GM23338 (cell line): ENCODE measurements at regions not wholly inside any gene's neighbourhood (a gene's known extent, or its start where the extent isn't known, plus 50 kb on each side); places are given as distances from the start of the nearest gene placed in this dataset.
A peak's percentile ranks its signal among the peaks of the same experiment; 100 is the strongest.

Source experiments
- ATAC-seq: fragments of 200-7000 bp; cut with Tn5 transposase; 3 replicates; pipeline ENCODE4 v1.9.1; 2020
- DNase-seq: peaks from one replicate; pipeline ENCODE4 v3.0.0-alpha.2; 2015; ENCODE audit warnings: low spot score
- H2AFZ ChIP-seq: fragments of 200-600 bp; sonication (generic); 2 replicates; pipeline ENCODE4 v1.8.0; 2016; ENCODE audit warnings: antibody characterized with exemption, mild to moderate bottlenecking, moderate library complexity
- H3F3A ChIP-seq: fragments of 200-600 bp; sonication (generic); replicated peaks from 2 replicates; pipeline ENCODE4 v1.8.0; 2017; ENCODE audit warnings: antibody characterized with exemption, mixed run types, low read depth
- H3K27ac ChIP-seq: fragments of 200-600 bp; sonication (generic); 2 replicates; pipeline ENCODE4 v1.6.1; 2016; ENCODE audit warnings: low read depth
- H3K27me3 ChIP-seq: fragments of 200-600 bp; sonication (generic); 2 replicates; pipeline ENCODE4 v1.8.0; 2016; ENCODE audit warnings: mild to moderate bottlenecking, mixed run types, moderate library complexity; ENCODE audit not compliant: insufficient read depth
- H3K36me3 ChIP-seq: fragments of 200-600 bp; sonication (generic); 2 replicates; pipeline ENCODE4 v1.8.0; 2016; ENCODE audit warnings: mild to moderate bottlenecking; ENCODE audit not compliant: insufficient read depth
- H3K4me1 ChIP-seq: fragments of 200-600 bp; sonication (generic); 2 replicates; pipeline ENCODE4 v1.8.0; 2016; ENCODE audit warnings: mild to moderate bottlenecking, moderate library complexity; ENCODE audit not compliant: insufficient read depth
- H3K4me2 ChIP-seq: fragments of 200-600 bp; sonication (generic); 2 replicates; pipeline ENCODE4 v1.7.1; 2017; ENCODE audit warnings: mixed run types
- H3K4me3 ChIP-seq: fragments of 200-600 bp; sonication (generic); 2 replicates; pipeline ENCODE4 v1.6.1; 2016; ENCODE audit warnings: mixed run types
- H3K79me2 ChIP-seq: fragments of 200-600 bp; sonication (generic); replicated peaks from 2 replicates; pipeline ENCODE4 v1.8.0; 2017; ENCODE audit warnings: mild to moderate bottlenecking; ENCODE audit not compliant: insufficient read depth
- H3K9me2 ChIP-seq: fragments of 200-600 bp; sonication (generic); 2 replicates; pipeline ENCODE4 v1.8.0; 2017; ENCODE audit not compliant: insufficient read depth
- H4K20me1 ChIP-seq: fragments of 200-600 bp; sonication (generic); replicated peaks from 2 replicates; pipeline ENCODE4 v1.8.0; 2017; ENCODE audit warnings: mild to moderate bottlenecking; ENCODE audit not compliant: insufficient read depth
- H3K27ac Mint-ChIP-seq: 2 replicates; pipeline ENCODE4 v1.8.0; 2020; ENCODE audit warnings: inconsistent platforms, mild to moderate bottlenecking, moderate library complexity, mixed read lengths
- H3K27me3 Mint-ChIP-seq: 3 replicates; pipeline ENCODE4 v1.8.0; 2022; ENCODE audit warnings: low read depth, mild to moderate bottlenecking, moderate library complexity, mixed read lengths, inconsistent platforms; ENCODE audit not compliant: insufficient read depth, poor library complexity
- H3K36me3 Mint-ChIP-seq: 3 replicates; pipeline ENCODE4 v1.8.0; 2021; ENCODE audit warnings: low read depth, mild to moderate bottlenecking, inconsistent platforms, moderate library complexity, mixed read lengths
- H3K4me1 Mint-ChIP-seq: 3 replicates; pipeline ENCODE4 v1.8.0; 2020; ENCODE audit warnings: mild to moderate bottlenecking, inconsistent platforms, mixed read lengths
- H3K4me3 Mint-ChIP-seq: 3 replicates; pipeline ENCODE4 v1.8.0; 2021; ENCODE audit warnings: moderate library complexity, mild to moderate bottlenecking, inconsistent platforms, mixed read lengths
- H3K9me3 Mint-ChIP-seq: 3 replicates; pipeline ENCODE4 v1.8.0; 2020; ENCODE audit warnings: moderate library complexity, mild to moderate bottlenecking, inconsistent platforms, mixed read lengths
- CREB1 ChIP-seq: fragments of 250-450 bp; sonication (Bioruptor Pico); IDR thresholded peaks from 2 replicates; pipeline ENCODE4 v1.5.0; 2020; ENCODE audit warnings: low read depth, mild to moderate bottlenecking, moderate library complexity
- EZH2phosphoT487 ChIP-seq: fragments of 200-600 bp; sonication (generic); IDR thresholded peaks from one replicate; pipeline ENCODE4 v1.8.1; 2018; ENCODE audit warnings: antibody characterized with exemption; ENCODE audit not compliant: unreplicated experiment
- NANOG ChIP-seq: IDR thresholded peaks from 2 replicates; pipeline ENCODE4 v1.6.1; 2016; ENCODE audit warnings: antibody characterized with exemption, borderline replicate concordance
- POLR2AphosphoS5 ChIP-seq: IDR thresholded peaks from 2 replicates; pipeline ENCODE4 v1.6.1; 2016; ENCODE audit warnings: antibody characterized with exemption, low read depth
- STAT1 ChIP-seq: IDR thresholded peaks from one replicate; pipeline ENCODE4 v1.6.1; 2016; ENCODE audit warnings: antibody characterized with exemption; ENCODE audit not compliant: unreplicated experiment
- ZNF114 ChIP-seq: fragments of 250-450 bp; sonication (Bioruptor Pico); IDR thresholded peaks from 2 replicates; pipeline ENCODE4 v1.5.0; 2020; ENCODE audit warnings: mild to moderate bottlenecking, moderate library complexity
- ZNF331 ChIP-seq: fragments of 250-450 bp; sonication (Bioruptor Pico); IDR thresholded peaks from 2 replicates; pipeline ENCODE4 v1.5.0; 2020; ENCODE audit warnings: low read depth, mild to moderate bottlenecking, moderate library complexity
- TF ChIP-seq, protein P1 (sequence below), 2 experiments: fragments of 200-600 bp in 1 of 2; sonication (generic) in 1 of 2; conservative IDR thresholded peaks; 2 replicates each; pipeline versions ENCODE4 v1.5.1 to v1.6.1; 2016 to 2017; ENCODE audit warnings: antibody characterized with exemption in 2 of 2, low read depth in 2 of 2, mild to moderate bottlenecking in 2 of 2, moderate library complexity in 1 of 2
- TF ChIP-seq, protein P2 (sequence below): IDR thresholded peaks from 2 replicates; pipeline ENCODE4 v1.6.1; 2016; ENCODE audit warnings: antibody characterized with exemption
- TF ChIP-seq, protein P3 (sequence below): fragments of 250-450 bp; sonication (Bioruptor Pico); IDR thresholded peaks from 2 replicates; pipeline ENCODE4 v1.5.0; 2020; ENCODE audit warnings: mild to moderate bottlenecking, moderate library complexity

DNA sequence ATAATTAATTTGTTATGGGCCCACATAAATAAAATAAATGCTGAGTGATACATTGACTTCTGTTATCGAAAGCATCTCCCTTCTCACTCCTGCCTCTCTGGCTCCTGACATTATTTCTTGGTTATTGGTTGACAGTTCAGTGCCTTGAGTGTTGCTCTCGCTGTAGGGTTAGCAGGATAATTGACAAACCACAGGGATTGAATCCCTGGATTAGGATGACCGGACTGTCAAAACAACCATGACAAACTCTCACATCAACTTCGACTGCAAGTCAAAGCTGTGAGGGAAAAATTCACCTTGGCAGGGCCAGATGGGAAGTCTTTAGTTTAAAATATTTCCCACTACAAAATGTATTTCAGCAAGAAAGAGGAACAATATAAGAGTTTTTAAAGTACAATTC lies 245.4 kb upstream of the TFAP2D start (continued):
- TF ChIP-seq ZNF114, result no peak
- TF ChIP-seq, protein P1, sequence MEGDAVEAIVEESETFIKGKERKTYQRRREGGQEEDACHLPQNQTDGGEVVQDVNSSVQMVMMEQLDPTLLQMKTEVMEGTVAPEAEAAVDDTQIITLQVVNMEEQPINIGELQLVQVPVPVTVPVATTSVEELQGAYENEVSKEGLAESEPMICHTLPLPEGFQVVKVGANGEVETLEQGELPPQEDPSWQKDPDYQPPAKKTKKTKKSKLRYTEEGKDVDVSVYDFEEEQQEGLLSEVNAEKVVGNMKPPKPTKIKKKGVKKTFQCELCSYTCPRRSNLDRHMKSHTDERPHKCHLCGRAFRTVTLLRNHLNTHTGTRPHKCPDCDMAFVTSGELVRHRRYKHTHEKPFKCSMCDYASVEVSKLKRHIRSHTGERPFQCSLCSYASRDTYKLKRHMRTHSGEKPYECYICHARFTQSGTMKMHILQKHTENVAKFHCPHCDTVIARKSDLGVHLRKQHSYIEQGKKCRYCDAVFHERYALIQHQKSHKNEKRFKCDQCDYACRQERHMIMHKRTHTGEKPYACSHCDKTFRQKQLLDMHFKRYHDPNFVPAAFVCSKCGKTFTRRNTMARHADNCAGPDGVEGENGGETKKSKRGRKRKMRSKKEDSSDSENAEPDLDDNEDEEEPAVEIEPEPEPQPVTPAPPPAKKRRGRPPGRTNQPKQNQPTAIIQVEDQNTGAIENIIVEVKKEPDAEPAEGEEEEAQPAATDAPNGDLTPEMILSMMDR (conservative IDR thresholded peaks at IDR 0.05; ENCODE audit: low read depth in 2 of 2), result no peak
- no peak for TF ChIP-seq NANOG
- TF ChIP-seq STAT1, result no peak
- TF ChIP-seq, protein P2, sequence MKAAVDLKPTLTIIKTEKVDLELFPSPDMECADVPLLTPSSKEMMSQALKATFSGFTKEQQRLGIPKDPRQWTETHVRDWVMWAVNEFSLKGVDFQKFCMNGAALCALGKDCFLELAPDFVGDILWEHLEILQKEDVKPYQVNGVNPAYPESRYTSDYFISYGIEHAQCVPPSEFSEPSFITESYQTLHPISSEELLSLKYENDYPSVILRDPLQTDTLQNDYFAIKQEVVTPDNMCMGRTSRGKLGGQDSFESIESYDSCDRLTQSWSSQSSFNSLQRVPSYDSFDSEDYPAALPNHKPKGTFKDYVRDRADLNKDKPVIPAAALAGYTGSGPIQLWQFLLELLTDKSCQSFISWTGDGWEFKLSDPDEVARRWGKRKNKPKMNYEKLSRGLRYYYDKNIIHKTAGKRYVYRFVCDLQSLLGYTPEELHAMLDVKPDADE, result no peak
- no peak for TF ChIP-seq POLR2AphosphoS5
- TF ChIP-seq CREB1, result no peak

DNA sequence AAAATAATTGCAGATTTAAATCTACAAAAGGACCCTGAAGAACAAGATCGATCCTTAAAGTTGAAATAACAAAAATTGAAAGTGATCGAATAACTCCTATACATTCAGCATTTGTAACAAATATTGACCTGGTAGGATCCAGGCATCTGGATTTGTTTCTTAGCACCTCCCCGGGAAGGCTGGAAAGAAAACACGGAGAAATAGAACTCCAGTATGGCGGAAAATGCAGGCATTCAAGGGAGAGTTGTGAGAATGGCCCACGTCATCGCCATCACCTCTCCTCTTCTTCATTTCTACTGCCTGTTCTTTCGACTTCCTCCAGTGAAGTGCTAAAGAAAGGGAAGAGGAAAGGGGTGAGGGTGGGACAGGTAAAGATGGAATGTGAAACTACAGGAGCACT lies 242.3 kb upstream of the TFAP2D start:
- DNase-seq (peak; percentile 40), ATAC-seq (no peak)
- Mint-ChIP-seq H3K27ac (no peak overlapping the region), H3K36me3 (no peaks in the 10 kb centered on the region; the same call in 2 of the 3 replicates), H3K4me1 (no peaks in the 10 kb centered on the region), H3K9me3 (no peaks in the 10 kb centered on the region), H3K27me3 (no peaks in the 10 kb centered on the region), H3K4me3 (no peak overlapping the region)
- Histone ChIP-seq H3K9me2 (no peaks in the 10 kb centered on the region), H3K27me3 (no peaks in the 10 kb centered on the region), H3K79me2 (no peaks in the 10 kb centered on the region), H3F3A (no peaks in the 10 kb centered on the region), H3K4me3 (no peak overlapping the region), H2AFZ (peak overlapping the region; percentile 58; the same call in 1 of the 2 replicates), H3K4me2 (no peak overlapping the region), H3K36me3 (no peaks in the 10 kb centered on the region), H3K4me1 (no peaks in the 10 kb centered on the region), H3K27ac (no peak overlapping the region), H4K20me1 (no peaks in the 10 kb centered on the region)
- no peak for TF ChIP-seq POLR2AphosphoS5

DNA sequence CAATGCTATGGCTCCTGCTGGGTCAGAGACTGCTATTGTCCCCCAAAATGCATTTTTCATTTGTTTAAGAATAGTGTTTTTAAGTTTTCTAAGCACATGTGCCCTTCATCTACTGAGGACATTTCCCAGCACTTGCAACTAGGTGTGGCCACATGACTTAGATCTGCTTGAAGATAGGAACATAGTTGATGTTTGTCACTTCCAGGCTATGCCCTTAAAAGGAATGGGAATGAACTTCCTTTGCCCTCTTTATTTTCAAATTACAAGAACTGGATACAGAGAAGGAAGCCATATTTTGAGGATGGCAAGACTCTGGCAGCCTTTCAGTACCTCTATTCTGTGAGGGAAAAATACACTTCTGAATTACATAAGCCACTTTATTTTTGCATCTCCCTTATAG lies 203.0 kb upstream of the TFAP2D start:
- DNase-seq (no peak), ATAC-seq (no peak)
- H3K36me3 ChIP-seq, result no peaks in the 10 kb centered on the region
- H3K4me1 Mint-ChIP-seq, result peaks cover 3% of the 10 kb centered on the region; the same call in 1 of the 3 replicates
- peak overlapping the region; percentile 56 for H2AFZ ChIP-seq
- H3K4me2 ChIP-seq, result no peak overlapping the region
- no peaks in the 10 kb centered on the region for H3K36me3 Mint-ChIP-seq
- no peaks in the 10 kb centered on the region for H3K79me2 ChIP-seq
- H3K4me3 ChIP-seq, result no peak overlapping the region
- no peaks in the 10 kb centered on the region for H4K20me1 ChIP-seq
- no peak overlapping the region for H3K27ac ChIP-seq
- H3F3A ChIP-seq, result no peaks in the 10 kb centered on the region
- no peaks in the 10 kb centered on the region for H3K27me3 Mint-ChIP-seq
- H3K27me3 ChIP-seq, result no peaks in the 10 kb centered on the region
- peak overlapping the region; percentile 44 for H3K27ac Mint-ChIP-seq
- H3K4me3 Mint-ChIP-seq, result no peak overlapping the region
- no peaks in the 10 kb centered on the region for H3K9me3 Mint-ChIP-seq
- no peaks in the 10 kb centered on the region for H3K9me2 ChIP-seq
- H3K4me1 ChIP-seq, result 0 out of 2 replicates have a peak, but pooled peaks cover 5% of the 10 kb centered on the region
- no peak for TF ChIP-seq NANOG
- no peak for TF ChIP-seq ZNF114
- TF ChIP-seq, protein P3, sequence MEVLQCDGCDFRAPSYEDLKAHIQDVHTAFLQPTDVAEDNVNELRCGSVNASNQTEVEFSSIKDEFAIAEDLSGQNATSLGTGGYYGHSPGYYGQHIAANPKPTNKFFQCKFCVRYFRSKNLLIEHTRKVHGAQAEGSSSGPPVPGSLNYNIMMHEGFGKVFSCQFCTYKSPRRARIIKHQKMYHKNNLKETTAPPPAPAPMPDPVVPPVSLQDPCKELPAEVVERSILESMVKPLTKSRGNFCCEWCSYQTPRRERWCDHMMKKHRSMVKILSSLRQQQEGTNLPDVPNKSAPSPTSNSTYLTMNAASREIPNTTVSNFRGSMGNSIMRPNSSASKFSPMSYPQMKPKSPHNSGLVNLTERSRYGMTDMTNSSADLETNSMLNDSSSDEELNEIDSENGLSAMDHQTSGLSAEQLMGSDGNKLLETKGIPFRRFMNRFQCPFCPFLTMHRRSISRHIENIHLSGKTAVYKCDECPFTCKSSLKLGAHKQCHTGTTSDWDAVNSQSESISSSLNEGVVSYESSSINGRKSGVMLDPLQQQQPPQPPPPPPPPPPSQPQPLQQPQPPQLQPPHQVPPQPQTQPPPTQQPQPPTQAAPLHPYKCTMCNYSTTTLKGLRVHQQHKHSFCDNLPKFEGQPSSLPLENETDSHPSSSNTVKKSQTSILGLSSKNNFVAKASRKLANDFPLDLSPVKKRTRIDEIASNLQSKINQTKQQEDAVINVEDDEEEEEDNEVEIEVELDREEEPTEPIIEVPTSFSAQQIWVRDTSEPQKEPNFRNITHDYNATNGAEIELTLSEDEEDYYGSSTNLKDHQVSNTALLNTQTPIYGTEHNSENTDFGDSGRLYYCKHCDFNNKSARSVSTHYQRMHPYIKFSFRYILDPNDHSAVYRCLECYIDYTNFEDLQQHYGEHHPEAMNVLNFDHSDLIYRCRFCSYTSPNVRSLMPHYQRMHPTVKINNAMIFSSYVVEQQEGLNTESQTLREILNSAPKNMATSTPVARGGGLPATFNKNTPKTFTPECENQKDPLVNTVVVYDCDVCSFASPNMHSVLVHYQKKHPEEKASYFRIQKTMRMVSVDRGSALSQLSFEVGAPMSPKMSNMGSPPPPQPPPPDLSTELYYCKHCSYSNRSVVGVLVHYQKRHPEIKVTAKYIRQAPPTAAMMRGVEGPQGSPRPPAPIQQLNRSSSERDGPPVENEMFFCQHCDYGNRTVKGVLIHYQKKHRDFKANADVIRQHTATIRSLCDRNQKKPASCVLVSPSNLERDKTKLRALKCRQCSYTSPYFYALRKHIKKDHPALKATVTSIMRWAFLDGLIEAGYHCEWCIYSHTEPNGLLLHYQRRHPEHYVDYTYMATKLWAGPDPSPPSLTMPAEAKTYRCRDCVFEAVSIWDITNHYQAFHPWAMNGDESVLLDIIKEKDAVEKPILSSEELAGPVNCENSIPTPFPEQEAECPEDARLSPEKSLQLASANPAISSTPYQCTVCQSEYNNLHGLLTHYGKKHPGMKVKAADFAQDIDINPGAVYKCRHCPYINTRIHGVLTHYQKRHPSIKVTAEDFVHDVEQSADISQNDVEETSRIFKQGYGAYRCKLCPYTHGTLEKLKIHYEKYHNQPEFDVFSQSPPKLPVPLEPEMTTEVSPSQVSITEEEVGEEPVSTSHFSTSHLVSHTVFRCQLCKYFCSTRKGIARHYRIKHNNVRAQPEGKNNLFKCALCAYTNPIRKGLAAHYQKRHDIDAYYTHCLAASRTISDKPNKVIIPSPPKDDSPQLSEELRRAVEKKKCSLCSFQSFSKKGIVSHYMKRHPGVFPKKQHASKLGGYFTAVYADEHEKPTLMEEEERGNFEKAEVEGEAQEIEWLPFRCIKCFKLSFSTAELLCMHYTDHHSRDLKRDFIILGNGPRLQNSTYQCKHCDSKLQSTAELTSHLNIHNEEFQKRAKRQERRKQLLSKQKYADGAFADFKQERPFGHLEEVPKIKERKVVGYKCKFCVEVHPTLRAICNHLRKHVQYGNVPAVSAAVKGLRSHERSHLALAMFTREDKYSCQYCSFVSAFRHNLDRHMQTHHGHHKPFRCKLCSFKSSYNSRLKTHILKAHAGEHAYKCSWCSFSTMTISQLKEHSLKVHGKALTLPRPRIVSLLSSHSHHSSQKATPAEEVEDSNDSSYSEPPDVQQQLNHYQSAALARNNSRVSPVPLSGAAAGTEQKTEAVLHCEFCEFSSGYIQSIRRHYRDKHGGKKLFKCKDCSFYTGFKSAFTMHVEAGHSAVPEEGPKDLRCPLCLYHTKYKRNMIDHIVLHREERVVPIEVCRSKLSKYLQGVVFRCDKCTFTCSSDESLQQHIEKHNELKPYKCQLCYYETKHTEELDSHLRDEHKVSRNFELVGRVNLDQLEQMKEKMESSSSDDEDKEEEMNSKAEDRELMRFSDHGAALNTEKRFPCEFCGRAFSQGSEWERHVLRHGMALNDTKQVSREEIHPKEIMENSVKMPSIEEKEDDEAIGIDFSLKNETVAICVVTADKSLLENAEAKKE (CRISPR knock-in tag), result no peak
- no peak for TF ChIP-seq ZNF331 (CRISPR knock-in tag)
- no peak for TF ChIP-seq EZH2phosphoT487
- no peak for TF ChIP-seq STAT1
